ENCODE measurements at regions not wholly inside any gene's neighbourhood (a gene's known extent, or its start where the extent isn't known, plus 50 kb on each side); places are given as distances from the start of the nearest gene placed in this dataset.

DNA sequence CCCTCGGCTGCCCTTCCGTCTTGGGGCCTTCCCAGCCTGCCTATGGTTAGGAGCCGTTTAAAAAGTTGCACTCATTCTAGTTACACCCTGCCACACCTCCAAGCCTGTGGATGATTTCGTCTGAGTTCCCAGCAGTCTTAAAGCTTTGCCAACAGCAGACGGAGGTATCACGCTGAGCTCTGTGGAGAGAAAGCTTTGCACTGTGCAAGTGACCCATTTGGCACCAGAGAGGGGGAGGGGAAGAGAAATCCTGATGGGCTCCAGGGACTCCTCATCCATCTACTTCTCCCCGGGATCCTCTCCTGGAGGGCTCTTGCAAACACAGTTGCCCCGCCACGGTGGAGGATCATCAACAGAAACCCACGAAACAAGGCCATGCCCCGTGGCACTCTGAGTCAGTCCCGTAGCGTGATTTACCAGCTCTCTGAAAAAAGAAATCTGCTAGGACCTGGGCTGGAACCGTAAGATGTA, 98.8 kb upstream of the CITED2 start:
- no peaks in the 10 kb centered on the region for H3K4me1 ChIP-seq (ENCODE audit: control insufficient read depth, insufficient read depth, low read length, poor library complexity, severe bottlenecking)
- H3K4me3 ChIP-seq (ENCODE audit: insufficient read depth, low read depth, low read length, poor library complexity, severe bottlenecking) = no peak overlapping the region
- H3K36me3 ChIP-seq (ENCODE audit: control insufficient read depth, insufficient read depth, low read length) = no peaks in the 10 kb centered on the region
- no peak for DNase-seq
- no peaks in the 10 kb centered on the region for H3K9me3 ChIP-seq (ENCODE audit: control insufficient read depth, low read length)
- no peak overlapping the region for H3K27ac ChIP-seq (ENCODE audit: insufficient read depth, low read length, poor library complexity, severe bottlenecking)
- H3K27me3 ChIP-seq (replicated peaks; ENCODE audit: control insufficient read depth, insufficient read depth, low read length, poor library complexity, severe bottlenecking) = no peaks in the 10 kb centered on the region

DNA sequence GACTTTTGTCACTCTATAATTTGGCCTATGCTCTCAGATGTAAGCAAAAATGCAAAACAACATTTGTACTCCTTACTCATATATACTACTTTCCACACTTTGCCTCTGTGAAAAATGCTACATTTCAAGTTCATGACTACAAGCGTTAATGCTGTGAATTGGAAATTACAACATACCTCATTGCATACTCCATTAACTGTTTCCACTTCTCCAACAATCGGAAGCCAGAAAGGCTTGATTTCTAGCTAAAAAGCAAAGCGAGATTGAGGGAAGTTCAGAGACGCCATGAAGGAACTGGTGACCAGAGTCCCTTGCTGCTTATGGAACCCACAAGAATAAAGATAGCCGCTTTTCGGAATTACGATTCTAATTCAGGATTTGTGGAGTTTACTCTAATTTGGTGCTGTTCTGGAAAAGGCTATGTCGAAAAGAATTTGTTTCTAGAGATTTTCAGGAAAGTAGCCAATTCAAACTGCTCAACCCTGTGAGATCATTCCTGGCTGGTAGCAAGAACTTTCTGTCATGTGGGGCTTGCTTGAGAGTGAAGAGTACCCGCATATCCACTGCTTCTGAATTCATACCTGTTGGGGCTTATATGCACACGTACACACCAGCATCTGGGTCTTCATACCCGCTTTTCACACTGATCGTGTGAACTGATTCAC, 98.0 kb upstream of the CITED2 start:
- no peaks in the 10 kb centered on the region for H3K27me3 ChIP-seq (replicated peaks; ENCODE audit: control insufficient read depth, insufficient read depth, low read length, poor library complexity, severe bottlenecking)
- no peak for DNase-seq
- H3K36me3 ChIP-seq (ENCODE audit: control insufficient read depth, insufficient read depth, low read length) = no peaks in the 10 kb centered on the region
- no peak overlapping the region for H3K27ac ChIP-seq (ENCODE audit: insufficient read depth, low read length, poor library complexity, severe bottlenecking)
- H3K4me1 ChIP-seq (ENCODE audit: control insufficient read depth, insufficient read depth, low read length, poor library complexity, severe bottlenecking) = no peaks in the 10 kb centered on the region
- H3K9me3 ChIP-seq (ENCODE audit: control insufficient read depth, low read length) = no peaks in the 10 kb centered on the region
- no peak overlapping the region for H3K4me3 ChIP-seq (ENCODE audit: insufficient read depth, low read depth, low read length, poor library complexity, severe bottlenecking)

DNA sequence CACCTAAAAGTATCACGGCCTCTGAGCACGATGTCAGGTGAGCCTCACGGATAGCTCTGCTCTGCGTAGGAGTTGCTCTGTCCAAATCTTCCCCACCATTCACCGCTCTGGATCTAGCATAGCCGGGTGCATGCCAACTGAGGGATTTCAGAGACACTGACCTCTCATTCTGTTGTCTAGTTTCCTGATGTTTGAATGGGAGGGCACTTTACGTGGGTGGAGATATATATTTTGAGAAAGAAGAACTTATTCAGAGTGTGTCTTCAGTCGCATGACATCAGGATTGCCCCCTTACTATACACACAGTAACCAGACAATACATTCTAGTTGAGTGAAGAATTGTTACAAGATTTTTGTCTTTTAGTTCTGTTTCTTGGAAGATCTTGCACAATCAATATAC, 96.5 kb upstream of the CITED2 start:
- Histone ChIP-seq H3K27me3 (replicated peaks; ENCODE audit: control insufficient read depth, insufficient read depth, low read length, poor library complexity, severe bottlenecking) (no peaks in the 10 kb centered on the region), H3K4me3 (ENCODE audit: insufficient read depth, low read depth, low read length, poor library complexity, severe bottlenecking) (no peak overlapping the region), H3K36me3 (ENCODE audit: control insufficient read depth, insufficient read depth, low read length) (no peaks in the 10 kb centered on the region), H3K9me3 (ENCODE audit: control insufficient read depth, low read length) (no peaks in the 10 kb centered on the region), H3K4me1 (ENCODE audit: control insufficient read depth, insufficient read depth, low read length, poor library complexity, severe bottlenecking) (no peaks in the 10 kb centered on the region), H3K27ac (ENCODE audit: insufficient read depth, low read length, poor library complexity, severe bottlenecking) (no peak overlapping the region)
- DNase-seq = no peak

DNA sequence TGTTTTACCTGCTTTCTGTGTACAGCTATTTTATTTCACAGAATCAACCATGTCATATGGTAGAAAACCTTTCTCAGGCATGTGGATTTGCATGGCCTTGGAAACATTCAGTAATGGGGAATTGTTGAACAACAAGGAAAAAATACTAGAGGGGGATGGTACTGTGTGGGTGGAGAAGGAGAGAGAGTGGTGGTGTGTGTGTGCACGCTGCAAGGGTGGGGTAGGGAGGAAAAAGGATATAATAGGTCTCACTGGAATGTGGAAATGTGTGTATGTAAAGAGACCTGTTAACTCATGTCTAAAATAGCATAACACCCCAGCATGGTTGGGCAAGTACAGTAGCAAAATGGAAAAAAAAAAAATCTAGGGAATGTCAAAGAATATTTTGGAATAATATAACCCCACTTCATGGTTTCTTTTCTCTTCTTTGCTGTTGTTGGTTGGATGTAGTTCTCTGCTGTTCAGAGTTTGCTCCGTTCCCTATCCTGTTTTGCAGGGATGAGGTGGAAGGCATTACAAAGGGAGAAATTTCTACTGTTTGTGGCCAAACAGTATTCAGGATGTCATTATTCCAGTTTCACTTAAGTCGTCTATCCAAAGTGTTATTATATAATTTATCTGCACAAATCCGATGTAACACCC, 93.9 kb upstream of the CITED2 start:
- no peaks in the 10 kb centered on the region for H3K36me3 ChIP-seq (ENCODE audit: control insufficient read depth, insufficient read depth, low read length)
- no peak for DNase-seq
- H3K4me3 ChIP-seq (ENCODE audit: insufficient read depth, low read depth, low read length, poor library complexity, severe bottlenecking) = no peak overlapping the region
- H3K27me3 ChIP-seq (replicated peaks; ENCODE audit: control insufficient read depth, insufficient read depth, low read length, poor library complexity, severe bottlenecking) = no peaks in the 10 kb centered on the region
- H3K4me1 ChIP-seq (ENCODE audit: control insufficient read depth, insufficient read depth, low read length, poor library complexity, severe bottlenecking) = no peaks in the 10 kb centered on the region
- H3K27ac ChIP-seq (ENCODE audit: insufficient read depth, low read length, poor library complexity, severe bottlenecking) = no peak overlapping the region
- no peaks in the 10 kb centered on the region for H3K9me3 ChIP-seq (ENCODE audit: control insufficient read depth, low read length)

DNA sequence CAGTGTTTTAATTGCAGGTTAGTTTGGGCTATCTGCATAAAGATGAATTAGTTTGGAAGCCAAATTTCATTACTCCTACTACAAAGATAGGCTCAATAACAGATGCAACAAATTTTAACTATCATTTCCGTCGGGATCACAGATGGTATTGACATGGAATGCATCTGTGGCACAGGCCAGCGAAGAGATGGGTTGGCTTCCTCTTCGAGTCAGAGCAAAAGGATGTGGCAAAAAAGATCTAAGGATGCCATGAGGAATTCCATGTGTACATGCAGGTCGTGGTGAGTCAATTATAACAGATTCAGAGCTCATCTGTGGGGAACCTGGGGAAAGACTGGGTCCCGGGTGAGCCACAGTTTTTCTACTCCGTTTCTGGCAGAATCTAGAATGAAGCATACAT, 83.0 kb upstream of the CITED2 start:
- no peaks in the 10 kb centered on the region for H3K27me3 ChIP-seq (replicated peaks; ENCODE audit: control insufficient read depth, insufficient read depth, low read length, poor library complexity, severe bottlenecking)
- no peaks in the 10 kb centered on the region for H3K36me3 ChIP-seq (ENCODE audit: control insufficient read depth, insufficient read depth, low read length)
- H3K4me1 ChIP-seq (ENCODE audit: control insufficient read depth, insufficient read depth, low read length, poor library complexity, severe bottlenecking) = no peaks in the 10 kb centered on the region
- H3K27ac ChIP-seq (ENCODE audit: insufficient read depth, low read length, poor library complexity, severe bottlenecking) = no peak overlapping the region
- H3K4me3 ChIP-seq (ENCODE audit: insufficient read depth, low read depth, low read length, poor library complexity, severe bottlenecking) = no peak overlapping the region
- DNase-seq = no peak
- H3K9me3 ChIP-seq (ENCODE audit: control insufficient read depth, low read length) = no peaks in the 10 kb centered on the region

DNA sequence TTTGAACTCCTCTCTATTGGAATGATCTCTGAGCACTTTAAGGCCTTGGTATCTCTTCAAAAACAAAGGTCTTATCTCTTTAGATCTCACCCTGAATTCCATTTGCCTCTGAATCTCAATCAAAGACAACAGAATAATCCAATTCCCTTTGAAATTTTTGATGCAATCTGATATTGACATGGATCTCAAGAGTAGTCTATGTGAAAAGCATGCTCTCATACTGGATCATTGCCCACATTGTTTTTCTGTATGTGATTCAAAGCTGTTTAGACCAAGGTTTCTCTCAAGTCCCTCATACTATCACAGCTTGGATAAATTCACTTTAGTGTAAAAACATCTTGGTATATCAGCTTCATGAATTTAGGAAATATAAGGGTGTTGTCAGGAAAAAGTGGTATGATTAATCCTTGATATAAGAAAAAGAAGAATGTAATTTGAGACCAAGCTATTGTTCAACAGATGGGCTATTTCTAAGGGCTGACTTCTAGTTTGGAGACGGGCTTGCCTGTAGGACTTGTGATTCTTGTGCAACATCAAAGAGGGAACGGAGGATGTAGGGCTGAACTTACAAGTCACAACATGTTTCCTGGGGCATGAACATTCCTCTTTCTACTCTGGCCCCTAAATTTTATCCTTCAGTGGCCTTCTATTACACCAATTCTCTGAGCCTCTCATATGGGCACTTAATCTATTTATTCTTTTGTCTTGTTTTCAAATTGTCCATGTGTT, 77.9 kb upstream of the CITED2 start:
- Histone ChIP-seq H3K27me3 (replicated peaks; ENCODE audit: control insufficient read depth, insufficient read depth, low read length, poor library complexity, severe bottlenecking) (no peaks in the 10 kb centered on the region), H3K27ac (ENCODE audit: insufficient read depth, low read length, poor library complexity, severe bottlenecking) (no peak overlapping the region)

DNA sequence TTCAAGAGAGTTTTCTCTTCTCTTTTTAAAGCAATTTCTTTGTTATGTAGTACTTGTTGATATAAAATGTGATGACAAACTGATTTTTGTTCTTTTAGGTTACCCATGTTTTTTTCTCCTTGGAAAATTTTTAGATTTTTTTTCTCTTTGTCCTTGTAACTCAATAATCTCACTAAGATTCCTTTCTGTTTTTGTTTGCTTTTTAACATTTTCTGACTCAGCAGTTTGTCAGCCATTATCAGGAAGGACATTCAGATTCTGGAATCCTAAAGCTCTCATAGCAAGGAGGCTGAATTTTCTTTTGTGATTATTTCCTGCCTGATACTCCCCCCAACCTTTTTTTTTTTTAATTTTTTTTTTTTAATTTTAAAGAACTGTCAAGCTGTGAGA, 75.2 kb upstream of the CITED2 start:
- Histone ChIP-seq H3K27me3 (replicated peaks; ENCODE audit: control insufficient read depth, insufficient read depth, low read length, poor library complexity, severe bottlenecking) (no peaks in the 10 kb centered on the region), H3K36me3 (ENCODE audit: control insufficient read depth, insufficient read depth, low read length) (no peaks in the 10 kb centered on the region), H3K4me1 (ENCODE audit: control insufficient read depth, insufficient read depth, low read length, poor library complexity, severe bottlenecking) (no peaks in the 10 kb centered on the region), H3K4me3 (ENCODE audit: insufficient read depth, low read depth, low read length, poor library complexity, severe bottlenecking) (no peak overlapping the region), H3K27ac (ENCODE audit: insufficient read depth, low read length, poor library complexity, severe bottlenecking) (no peak overlapping the region), H3K9me3 (ENCODE audit: control insufficient read depth, low read length) (no peaks in the 10 kb centered on the region)
- no peak for DNase-seq

More for the DNA sequence above, 77.9 kb upstream of the CITED2 start:
- Histone ChIP-seq H3K9me3 (ENCODE audit: control insufficient read depth, low read length) (no peaks in the 10 kb centered on the region), H3K4me3 (ENCODE audit: insufficient read depth, low read depth, low read length, poor library complexity, severe bottlenecking) (no peak overlapping the region), H3K4me1 (ENCODE audit: control insufficient read depth, insufficient read depth, low read length, poor library complexity, severe bottlenecking) (no peaks in the 10 kb centered on the region), H3K36me3 (ENCODE audit: control insufficient read depth, insufficient read depth, low read length) (no peaks in the 10 kb centered on the region)
- no peak for DNase-seq

DNA sequence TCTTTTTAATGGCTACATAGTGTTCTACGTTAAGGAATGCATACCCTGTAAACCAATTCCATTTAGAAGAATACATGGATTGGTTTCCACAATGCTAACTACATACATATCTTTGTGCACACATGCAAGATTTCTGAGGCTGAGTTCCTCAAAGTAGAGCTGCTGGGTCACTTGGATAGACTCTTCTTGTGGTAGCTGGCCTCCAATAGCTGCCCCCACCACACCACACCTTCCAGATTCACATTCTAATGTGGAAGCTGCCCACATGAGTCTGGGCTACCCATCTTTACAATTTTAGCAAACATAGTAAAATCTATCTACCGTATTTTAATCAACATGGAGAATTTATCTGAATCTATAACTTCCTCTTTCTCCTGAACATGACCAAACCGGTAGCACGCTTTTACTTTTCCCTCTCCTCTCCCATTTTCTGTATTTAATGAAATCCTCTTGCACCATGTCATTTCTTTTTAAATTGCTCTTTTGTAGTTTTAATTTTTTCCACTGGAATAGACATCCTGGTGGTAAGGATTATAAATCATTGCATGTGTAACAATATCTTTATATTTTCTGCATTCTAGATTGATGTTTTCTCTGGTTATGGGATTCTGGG, 74.7 kb upstream of the CITED2 start:
- no peak for DNase-seq
- H3K27me3 ChIP-seq (replicated peaks; ENCODE audit: control insufficient read depth, insufficient read depth, low read length, poor library complexity, severe bottlenecking) = no peaks in the 10 kb centered on the region
- H3K36me3 ChIP-seq (ENCODE audit: control insufficient read depth, insufficient read depth, low read length) = no peaks in the 10 kb centered on the region
- H3K4me1 ChIP-seq (ENCODE audit: control insufficient read depth, insufficient read depth, low read length, poor library complexity, severe bottlenecking) = no peaks in the 10 kb centered on the region
- H3K27ac ChIP-seq (ENCODE audit: insufficient read depth, low read length, poor library complexity, severe bottlenecking) = no peak overlapping the region
- no peak overlapping the region for H3K4me3 ChIP-seq (ENCODE audit: insufficient read depth, low read depth, low read length, poor library complexity, severe bottlenecking)
- no peaks in the 10 kb centered on the region for H3K9me3 ChIP-seq (ENCODE audit: control insufficient read depth, low read length)

DNA sequence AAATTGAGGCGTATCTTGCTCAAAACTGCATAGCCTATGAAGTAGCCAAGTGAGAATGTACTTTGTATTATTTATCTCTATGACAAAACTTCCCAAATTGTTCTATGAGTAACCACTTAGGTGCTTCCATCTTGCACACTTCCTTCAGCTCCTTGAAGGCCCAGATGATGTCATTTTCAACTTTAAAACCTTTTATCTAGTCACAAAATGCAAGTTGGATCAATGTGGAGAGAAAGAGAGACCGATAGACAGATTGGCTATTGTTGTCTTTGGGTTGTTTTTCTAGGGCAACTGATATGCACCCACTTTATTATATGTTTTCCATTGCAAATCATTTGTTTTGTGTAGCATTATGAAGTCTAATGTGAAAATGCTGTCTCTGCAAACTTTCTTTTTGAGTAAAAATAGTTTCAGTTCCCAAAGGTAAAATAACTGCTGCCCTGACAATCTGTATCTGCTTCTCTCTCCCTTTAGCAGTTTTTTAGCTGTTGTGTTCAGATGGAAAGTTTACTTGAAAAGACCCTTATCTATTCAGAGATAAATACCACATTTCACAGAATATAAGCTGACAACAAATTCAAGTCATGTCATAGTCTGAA, 73.7 kb upstream of the CITED2 start:
- H3K27ac ChIP-seq (ENCODE audit: insufficient read depth, low read length, poor library complexity, severe bottlenecking) = no peak overlapping the region
- H3K36me3 ChIP-seq (ENCODE audit: control insufficient read depth, insufficient read depth, low read length) = no peaks in the 10 kb centered on the region
- H3K4me1 ChIP-seq (ENCODE audit: control insufficient read depth, insufficient read depth, low read length, poor library complexity, severe bottlenecking) = no peaks in the 10 kb centered on the region
- no peak for DNase-seq
- no peaks in the 10 kb centered on the region for H3K27me3 ChIP-seq (replicated peaks; ENCODE audit: control insufficient read depth, insufficient read depth, low read length, poor library complexity, severe bottlenecking)
- no peaks in the 10 kb centered on the region for H3K9me3 ChIP-seq (ENCODE audit: control insufficient read depth, low read length)
- H3K4me3 ChIP-seq (ENCODE audit: insufficient read depth, low read depth, low read length, poor library complexity, severe bottlenecking) = no peak overlapping the region

Measured in effector memory CD4-positive, alpha-beta T cell (primary cell).